ENCODE measurements at regions not wholly inside any gene's neighbourhood (a gene's known extent, or its start where the extent isn't known, plus 50 kb on each side); places are given as distances from the start of the nearest gene placed in this dataset.

- Histone ChIP-seq H4K8ac (ENCODE audit: low read depth, low read length) (no peak overlapping the region), H3K4me1 (ENCODE audit: control insufficient read depth in 2 of 2, insufficient read depth in 1 of 2, low read depth in 1 of 2, low read length in 2 of 2) (peaks cover 0 to 4% of the 10 kb centered on the region in 2 donors), H3K4me2 (ENCODE audit: insufficient read depth, low read length, poor library complexity, severe bottlenecking) (no peak overlapping the region), H3K4ac (ENCODE audit: low read length) (no peak overlapping the region), H3K9ac (ENCODE audit: low read depth, low read length, poor library complexity) (no peak overlapping the region), H3K79me1 (ENCODE audit: low read depth, low read length) (no peaks in the 10 kb centered on the region), H4K91ac (ENCODE audit: low read depth, low read length, poor library complexity) (no peak overlapping the region), H3K27ac (replicated peaks; ENCODE audit: low read length) (no peak overlapping the region), H2AFZ (ENCODE audit: low read length) (no peak overlapping the region), H3K36me3 (replicated peaks in 1 of 2; ENCODE audit: control insufficient read depth in 2 of 2, insufficient read depth in 2 of 2, low read length in 2 of 2) (no peaks in the 10 kb centered on the region), H3K23ac (ENCODE audit: low read depth, low read length, poor library complexity) (no peak overlapping the region), H2AK5ac (ENCODE audit: low read depth, low read length) (no peak overlapping the region), H3K14ac (ENCODE audit: low read length) (no peak overlapping the region), H2BK15ac (ENCODE audit: low read length) (no peak overlapping the region), H3K27me3 (ENCODE audit: control insufficient read depth in 3 of 3, insufficient read depth in 3 of 3, low read depth in 1 of 3, low read length in 3 of 3) (no peaks in the 10 kb centered on the region), H3K18ac (ENCODE audit: low read length) (no peak overlapping the region), H2BK5ac (ENCODE audit: low read length) (no peak overlapping the region), H2BK12ac (ENCODE audit: low read length) (no peak overlapping the region), H2BK120ac (ENCODE audit: low read depth, low read length) (no peak overlapping the region), H3K4me3 (ENCODE audit: low read length in 2 of 2) (no peak overlapping the region), H3K9me3 (replicated peaks in 1 of 2; ENCODE audit: control insufficient read depth in 2 of 2, insufficient read depth in 1 of 2, low read depth in 1 of 2, low read length in 2 of 2) (no peaks in the 10 kb centered on the region)
- DNase-seq (ENCODE audit: low spot score), result no peak
- WGBS, 2 donors (ENCODE audit: extremely low coverage in 2 of 2, insufficient read length in 2 of 2, insufficient replicate concordance in 1 of 2), result no CpG with 5 or more reads among the region's 4 CpGs
Measured at GRCh38 chr9:87139099-87139730, 191.9 kb upstream of the GAS1 start.

GRCh38 chr9:87140142-87140541 is 192.8 kb upstream of the GAS1 start:
- no peaks in the 10 kb centered on the region for H3K27me3 ChIP-seq (ENCODE audit: control insufficient read depth in 3 of 3, insufficient read depth in 3 of 3, low read depth in 1 of 3, low read length in 3 of 3)
- H2BK12ac ChIP-seq (ENCODE audit: low read length), result no peak overlapping the region
- no peaks in the 10 kb centered on the region for H3K36me3 ChIP-seq (replicated peaks in 1 of 2; ENCODE audit: control insufficient read depth in 2 of 2, insufficient read depth in 2 of 2, low read length in 2 of 2)
- H3K18ac ChIP-seq (ENCODE audit: low read length), result no peak overlapping the region
- no peaks in the 10 kb centered on the region for H3K79me1 ChIP-seq (ENCODE audit: low read depth, low read length)
- no peak overlapping the region for H3K23ac ChIP-seq (ENCODE audit: low read depth, low read length, poor library complexity)
- H3K27ac ChIP-seq (replicated peaks; ENCODE audit: low read length), result no peak overlapping the region
- no peak overlapping the region for H4K8ac ChIP-seq (ENCODE audit: low read depth, low read length)
- H3K9ac ChIP-seq (ENCODE audit: low read depth, low read length, poor library complexity), result no peak overlapping the region
- H2AK5ac ChIP-seq (ENCODE audit: low read depth, low read length), result no peak overlapping the region
- no peak overlapping the region for H2BK15ac ChIP-seq (ENCODE audit: low read length)
- H2AFZ ChIP-seq (ENCODE audit: low read length), result no peak overlapping the region
- H3K4me1 ChIP-seq (ENCODE audit: control insufficient read depth in 2 of 2, insufficient read depth in 1 of 2, low read depth in 1 of 2, low read length in 2 of 2), result peaks cover 0 to 4% of the 10 kb centered on the region in 2 donors
- no peak overlapping the region for H2BK120ac ChIP-seq (ENCODE audit: low read depth, low read length)
- no peak overlapping the region for H3K4ac ChIP-seq (ENCODE audit: low read length)
- no peak for DNase-seq (ENCODE audit: low spot score)
- no peak overlapping the region for H3K4me2 ChIP-seq (ENCODE audit: insufficient read depth, low read length, poor library complexity, severe bottlenecking)
- no peak overlapping the region for H3K14ac ChIP-seq (ENCODE audit: low read length)
- no peak overlapping the region for H4K91ac ChIP-seq (ENCODE audit: low read depth, low read length, poor library complexity)
- H3K4me3 ChIP-seq (ENCODE audit: low read length in 2 of 2), result no peak overlapping the region
- no peaks in the 10 kb centered on the region for H3K9me3 ChIP-seq (replicated peaks in 1 of 2; ENCODE audit: control insufficient read depth in 2 of 2, insufficient read depth in 1 of 2, low read depth in 1 of 2, low read length in 2 of 2)
- no CpG with 5 or more reads among the region's 4 CpGs for WGBS, 2 donors (ENCODE audit: extremely low coverage in 2 of 2, insufficient read length in 2 of 2, insufficient replicate concordance in 1 of 2)
- no peak overlapping the region for H2BK5ac ChIP-seq (ENCODE audit: low read length)

- WGBS, 2 donors (ENCODE audit: extremely low coverage in 2 of 2, insufficient read length in 2 of 2, insufficient replicate concordance in 1 of 2), result no CpG with 5 or more reads among the region's 6 CpGs
- H4K8ac ChIP-seq (ENCODE audit: low read depth, low read length), result no peak overlapping the region
Measured at GRCh38 chr9:87140605-87141109, 193.4 kb upstream of the GAS1 start.

GRCh38 chr9:87141124-87141523 is 193.8 kb upstream of the GAS1 start:
- WGBS, 2 donors (ENCODE audit: extremely low coverage in 2 of 2, insufficient read length in 2 of 2, insufficient replicate concordance in 1 of 2), result no CpG with 5 or more reads among the region's 8 CpGs

More at GRCh38 chr9:87140605-87141109, 193.4 kb upstream of the GAS1 start:
- Histone ChIP-seq H3K4me1 (ENCODE audit: control insufficient read depth in 2 of 2, insufficient read depth in 1 of 2, low read depth in 1 of 2, low read length in 2 of 2) (peaks cover 0 to 4% of the 10 kb centered on the region in 2 donors), H2BK5ac (ENCODE audit: low read length) (no peak overlapping the region), H3K4me3 (ENCODE audit: low read length in 2 of 2) (no peak overlapping the region), H4K91ac (ENCODE audit: low read depth, low read length, poor library complexity) (no peak overlapping the region), H2AK5ac (ENCODE audit: low read depth, low read length) (no peak overlapping the region), H3K27ac (replicated peaks; ENCODE audit: low read length) (no peak overlapping the region), H2BK120ac (ENCODE audit: low read depth, low read length) (no peak overlapping the region), H3K18ac (ENCODE audit: low read length) (no peak overlapping the region), H3K23ac (ENCODE audit: low read depth, low read length, poor library complexity) (no peak overlapping the region), H3K36me3 (replicated peaks in 1 of 2; ENCODE audit: control insufficient read depth in 2 of 2, insufficient read depth in 2 of 2, low read length in 2 of 2) (no peaks in the 10 kb centered on the region), H3K9me3 (replicated peaks in 1 of 2; ENCODE audit: control insufficient read depth in 2 of 2, insufficient read depth in 1 of 2, low read depth in 1 of 2, low read length in 2 of 2) (no peaks in the 10 kb centered on the region), H2BK15ac (ENCODE audit: low read length) (no peak overlapping the region), H3K79me1 (ENCODE audit: low read depth, low read length) (no peaks in the 10 kb centered on the region), H3K27me3 (ENCODE audit: control insufficient read depth in 3 of 3, insufficient read depth in 3 of 3, low read depth in 1 of 3, low read length in 3 of 3) (no peaks in the 10 kb centered on the region), H2AFZ (ENCODE audit: low read length) (no peak overlapping the region), H3K4ac (ENCODE audit: low read length) (no peak overlapping the region), H3K14ac (ENCODE audit: low read length) (no peak overlapping the region), H3K9ac (ENCODE audit: low read depth, low read length, poor library complexity) (no peak overlapping the region), H3K4me2 (ENCODE audit: insufficient read depth, low read length, poor library complexity, severe bottlenecking) (no peak overlapping the region), H2BK12ac (ENCODE audit: low read length) (no peak overlapping the region)
- DNase-seq (ENCODE audit: low spot score), result no peak

More at GRCh38 chr9:87141124-87141523, 193.8 kb upstream of the GAS1 start:
- no peak overlapping the region for H3K4ac ChIP-seq (ENCODE audit: low read length)
- H2BK15ac ChIP-seq (ENCODE audit: low read length), result no peak overlapping the region
- H2BK12ac ChIP-seq (ENCODE audit: low read length), result no peak overlapping the region
- H3K4me2 ChIP-seq (ENCODE audit: insufficient read depth, low read length, poor library complexity, severe bottlenecking), result no peak overlapping the region
- peaks cover 0 to 4% of the 10 kb centered on the region in 2 donors for H3K4me1 ChIP-seq (ENCODE audit: control insufficient read depth in 2 of 2, insufficient read depth in 1 of 2, low read depth in 1 of 2, low read length in 2 of 2)
- no peak for DNase-seq (ENCODE audit: low spot score)
- no peaks in the 10 kb centered on the region for H3K9me3 ChIP-seq (replicated peaks in 1 of 2; ENCODE audit: control insufficient read depth in 2 of 2, insufficient read depth in 1 of 2, low read depth in 1 of 2, low read length in 2 of 2)
- H4K8ac ChIP-seq (ENCODE audit: low read depth, low read length), result no peak overlapping the region
- no peak overlapping the region for H3K23ac ChIP-seq (ENCODE audit: low read depth, low read length, poor library complexity)
- no peak overlapping the region for H3K14ac ChIP-seq (ENCODE audit: low read length)
- H3K79me1 ChIP-seq (ENCODE audit: low read depth, low read length), result no peaks in the 10 kb centered on the region
- H3K27ac ChIP-seq (replicated peaks; ENCODE audit: low read length), result no peak overlapping the region
- H3K36me3 ChIP-seq (replicated peaks in 1 of 2; ENCODE audit: control insufficient read depth in 2 of 2, insufficient read depth in 2 of 2, low read length in 2 of 2), result no peaks in the 10 kb centered on the region
- H3K4me3 ChIP-seq (ENCODE audit: low read length in 2 of 2), result no peak overlapping the region
- no peak overlapping the region for H2AK5ac ChIP-seq (ENCODE audit: low read depth, low read length)
- no peak overlapping the region for H3K9ac ChIP-seq (ENCODE audit: low read depth, low read length, poor library complexity)
- no peak overlapping the region for H2BK5ac ChIP-seq (ENCODE audit: low read length)
- H3K18ac ChIP-seq (ENCODE audit: low read length), result no peak overlapping the region
- no peak overlapping the region for H2AFZ ChIP-seq (ENCODE audit: low read length)
- no peaks in the 10 kb centered on the region for H3K27me3 ChIP-seq (ENCODE audit: control insufficient read depth in 3 of 3, insufficient read depth in 3 of 3, low read depth in 1 of 3, low read length in 3 of 3)
- H2BK120ac ChIP-seq (ENCODE audit: low read depth, low read length), result no peak overlapping the region
- H4K91ac ChIP-seq (ENCODE audit: low read depth, low read length, poor library complexity), result no peak overlapping the region

Measured in neuronal stem cell (in vitro differentiated cells).